ENCODE measurements at regions not wholly inside any gene's neighbourhood (a gene's known extent, or its start where the extent isn't known, plus 50 kb on each side); places are given as distances from the start of the nearest gene placed in this dataset.
A peak's percentile ranks its signal among the peaks of the same experiment; 100 is the strongest.

DNA sequence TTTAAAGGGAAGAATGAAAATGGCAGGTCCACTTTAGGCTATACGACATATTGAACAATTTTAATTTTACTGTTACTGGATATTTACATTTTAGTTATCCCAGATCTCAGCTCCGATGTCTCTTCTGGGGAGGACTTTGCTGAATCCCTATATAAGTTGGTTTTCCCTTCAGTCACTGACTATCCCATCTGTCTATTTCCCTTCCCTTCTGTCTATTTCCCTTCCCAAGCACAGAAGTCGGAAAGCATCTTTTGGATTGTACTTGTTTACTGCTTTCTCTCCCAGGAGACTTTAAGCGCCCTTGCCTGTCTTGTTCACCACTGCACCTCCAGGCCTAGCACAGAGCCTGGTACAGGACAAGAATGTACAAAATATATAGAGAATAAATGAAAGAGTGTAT lies 165.8 kb upstream of the SALL4 start:
- H3K4me3 ChIP-seq (ENCODE audit: low read depth, low read length): no peak overlapping the region
- CTCF ChIA-PET: interaction anchor here (1.2 kb wide), 1 partner anchor 21 kb away, joined by 3 read pairs; no protein-coding TSS in a partner anchor
- DNase-seq (ENCODE audit: low read depth, low spot score): no peak
- TF ChIP-seq, protein P1, sequence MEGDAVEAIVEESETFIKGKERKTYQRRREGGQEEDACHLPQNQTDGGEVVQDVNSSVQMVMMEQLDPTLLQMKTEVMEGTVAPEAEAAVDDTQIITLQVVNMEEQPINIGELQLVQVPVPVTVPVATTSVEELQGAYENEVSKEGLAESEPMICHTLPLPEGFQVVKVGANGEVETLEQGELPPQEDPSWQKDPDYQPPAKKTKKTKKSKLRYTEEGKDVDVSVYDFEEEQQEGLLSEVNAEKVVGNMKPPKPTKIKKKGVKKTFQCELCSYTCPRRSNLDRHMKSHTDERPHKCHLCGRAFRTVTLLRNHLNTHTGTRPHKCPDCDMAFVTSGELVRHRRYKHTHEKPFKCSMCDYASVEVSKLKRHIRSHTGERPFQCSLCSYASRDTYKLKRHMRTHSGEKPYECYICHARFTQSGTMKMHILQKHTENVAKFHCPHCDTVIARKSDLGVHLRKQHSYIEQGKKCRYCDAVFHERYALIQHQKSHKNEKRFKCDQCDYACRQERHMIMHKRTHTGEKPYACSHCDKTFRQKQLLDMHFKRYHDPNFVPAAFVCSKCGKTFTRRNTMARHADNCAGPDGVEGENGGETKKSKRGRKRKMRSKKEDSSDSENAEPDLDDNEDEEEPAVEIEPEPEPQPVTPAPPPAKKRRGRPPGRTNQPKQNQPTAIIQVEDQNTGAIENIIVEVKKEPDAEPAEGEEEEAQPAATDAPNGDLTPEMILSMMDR (IDR thresholded peaks at IDR 0.05; ENCODE audit: insufficient read depth, low read length, missing control alignments): no peak
- POLR2A ChIA-PET: no interaction called here

DNA sequence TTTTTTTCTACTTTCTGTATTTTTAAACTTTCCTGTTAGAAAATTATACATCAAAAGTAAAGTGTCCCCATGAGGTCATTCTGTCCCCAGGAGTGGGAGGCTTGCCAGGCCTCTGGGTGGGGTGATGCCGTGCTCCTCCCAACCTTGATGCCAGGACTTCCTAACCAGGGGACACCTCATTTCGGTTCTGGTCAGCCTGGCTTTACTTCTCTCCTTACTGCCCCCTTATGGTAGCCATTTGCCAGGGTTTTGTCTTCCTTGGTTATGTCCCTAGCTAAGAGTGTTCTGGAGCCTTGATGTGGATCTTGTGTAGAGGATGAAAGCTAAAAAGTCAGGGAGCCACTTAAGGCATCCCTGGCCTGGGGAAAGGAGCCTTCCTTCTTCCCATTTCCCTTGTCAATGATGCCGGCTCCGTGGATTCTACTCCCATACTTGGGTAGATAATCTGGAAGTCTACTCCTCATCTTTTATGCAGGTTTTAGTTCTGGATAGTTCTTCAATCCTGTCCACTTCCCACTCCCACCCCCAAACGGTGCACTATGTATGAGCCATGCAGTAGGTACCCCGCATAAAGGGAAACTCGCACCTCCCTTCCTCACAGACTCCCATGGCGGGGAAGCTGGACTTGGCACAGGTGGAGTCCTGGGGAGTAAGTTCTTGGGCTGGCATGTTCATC lies 164.1 kb upstream of the SALL4 start:
- no peak for DNase-seq (ENCODE audit: low read depth, low spot score)
- ChIA-PET POLR2A (interaction anchor here (1.4 kb wide), 1 partner anchor 20 kb away, joined by 4 read pairs; no protein-coding TSS in a partner anchor), CTCF (interaction anchor here (0.8 to 2.7 kb wide), 30 partner anchors 8 to 951 kb away, joined by 3 to 40 read pairs (median 4); partner anchors contain the start of gene SALL4)
- H3K4me3 ChIP-seq (ENCODE audit: low read depth, low read length): no peak overlapping the region
- TF ChIP-seq, protein P1 (IDR thresholded peaks at IDR 0.05; ENCODE audit: insufficient read depth, low read length, missing control alignments): peak; percentile 68

- TF ChIP-seq, protein P1 (IDR thresholded peaks at IDR 0.05; ENCODE audit: insufficient read depth, low read length, missing control alignments): no peak
- CTCF ChIA-PET: interaction anchor here (2.3 kb wide), 1 partner anchor 162 kb away, joined by 5 read pairs; no protein-coding TSS in a partner anchor
- no peak overlapping the region for H3K4me3 ChIP-seq (ENCODE audit: low read depth, low read length)
- DNase-seq (ENCODE audit: low read depth, low spot score): no peak
- POLR2A ChIA-PET: no interaction called here
Measured at GRCh38 chr20:51961964-51962761, 159.8 kb upstream of the SALL4 start.

DNA sequence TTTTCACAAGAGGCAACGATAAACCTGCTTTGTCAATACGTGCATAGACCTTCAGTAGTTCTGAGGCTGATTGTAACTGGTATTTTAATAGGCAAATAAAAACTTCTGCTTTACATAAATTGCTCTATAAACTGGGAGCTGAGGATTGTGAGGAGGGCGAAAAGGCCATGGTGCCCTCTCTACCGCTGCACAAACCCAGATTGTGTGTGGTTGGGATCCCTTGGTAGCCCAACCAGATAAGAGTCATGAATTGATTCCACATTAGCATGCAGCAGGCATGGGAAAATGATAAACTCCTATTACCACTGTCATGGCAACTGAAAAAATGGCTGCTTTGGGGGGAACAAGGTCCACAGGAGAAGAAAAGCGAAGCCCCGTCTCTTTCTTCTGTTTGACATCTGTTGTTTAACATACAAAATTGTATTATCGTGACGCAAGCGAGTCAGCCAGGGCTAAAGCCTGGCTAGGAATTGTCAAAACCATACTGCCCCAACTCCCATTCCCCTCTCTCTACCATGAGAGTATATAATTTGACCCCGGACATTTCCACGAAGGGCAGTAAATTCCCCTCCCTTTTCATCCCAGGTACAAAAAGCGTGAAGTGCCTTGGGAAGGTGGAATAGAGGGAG lies 157.8 kb upstream of the SALL4 start:
- POLR2A ChIA-PET: no interaction called here
- TF ChIP-seq, protein P1 (IDR thresholded peaks at IDR 0.05; ENCODE audit: insufficient read depth, low read length, missing control alignments): no peak
- CTCF ChIA-PET: interaction anchor here (0.9 kb wide), 1 partner anchor 323 kb away, joined by 3 read pairs; no protein-coding TSS in a partner anchor
- no peak for DNase-seq (ENCODE audit: low read depth, low spot score)
- H3K4me3 ChIP-seq (ENCODE audit: low read depth, low read length): no peak overlapping the region

DNA sequence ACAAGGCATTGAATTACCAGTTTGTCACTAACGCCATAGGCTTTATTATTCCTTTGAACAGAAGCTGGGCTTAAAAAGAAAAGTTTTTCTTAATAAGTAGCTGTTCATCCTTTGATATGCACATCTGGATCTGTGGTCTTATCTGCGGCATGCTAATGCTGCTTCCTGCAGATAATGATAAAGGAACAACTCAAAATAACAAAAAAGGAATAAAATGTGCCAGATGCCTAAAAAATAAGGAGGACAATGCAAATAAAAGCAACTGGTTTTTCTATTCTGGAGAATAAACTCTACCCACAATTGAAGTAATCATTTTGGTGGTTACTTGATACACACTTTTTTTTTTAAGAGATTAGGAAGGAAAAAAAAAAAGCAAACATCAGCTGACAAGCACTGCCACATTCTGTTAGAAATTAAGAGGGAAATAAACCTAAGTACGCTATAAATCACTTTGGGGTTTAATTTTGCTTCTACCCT lies 156.8 kb upstream of the SALL4 start:
- no peak for DNase-seq (ENCODE audit: low read depth, low spot score)
- TF ChIP-seq, protein P1 (IDR thresholded peaks at IDR 0.05; ENCODE audit: insufficient read depth, low read length, missing control alignments): no peak
- no peak overlapping the region for H3K4me3 ChIP-seq (ENCODE audit: low read depth, low read length)
- POLR2A ChIA-PET: no interaction called here
- CTCF ChIA-PET: interaction anchor here (0.6 to 0.9 kb wide), 2 partner anchors 92 to 322 kb away, joined by 3 to 4 read pairs; no protein-coding TSS in a partner anchor
